ENCODE measurements at regions not wholly inside any gene's neighbourhood (a gene's known extent, or its start where the extent isn't known, plus 50 kb on each side); places are given as distances from the start of the nearest gene placed in this dataset.

- Histone ChIP-seq H3K9ac (ENCODE audit: low read depth, low read length) (no peak overlapping the region), H3K4me3 (ENCODE audit: low read depth in 1 of 2, low read length in 2 of 2) (no peak overlapping the region), H3K4me1 (ENCODE audit: insufficient read depth, low read length) (no peaks in the 10 kb centered on the region), H4K20me1 (ENCODE audit: insufficient read depth, low read length) (no peaks in the 10 kb centered on the region), H3K27me3 (ENCODE audit: insufficient read depth, low read length, poor library complexity) (no peaks in the 10 kb centered on the region), H3K27ac (ENCODE audit: low read length) (no peak overlapping the region), H3K9me3 (ENCODE audit: insufficient read depth, low read length, severe bottlenecking) (no peaks in the 10 kb centered on the region), H3K79me2 (ENCODE audit: insufficient read depth, low read length) (no peaks in the 10 kb centered on the region), H3K4me2 (ENCODE audit: insufficient read depth, low read length) (no peak overlapping the region), H3K36me3 (ENCODE audit: insufficient read depth, low read length) (no peaks in the 10 kb centered on the region), H2AFZ (ENCODE audit: low read depth, low read length) (no peak overlapping the region)
- DNase-seq (no peak), ATAC-seq (ENCODE audit: insufficient read depth, low read depth) (no peak)
- TF ChIP-seq, protein P1, sequence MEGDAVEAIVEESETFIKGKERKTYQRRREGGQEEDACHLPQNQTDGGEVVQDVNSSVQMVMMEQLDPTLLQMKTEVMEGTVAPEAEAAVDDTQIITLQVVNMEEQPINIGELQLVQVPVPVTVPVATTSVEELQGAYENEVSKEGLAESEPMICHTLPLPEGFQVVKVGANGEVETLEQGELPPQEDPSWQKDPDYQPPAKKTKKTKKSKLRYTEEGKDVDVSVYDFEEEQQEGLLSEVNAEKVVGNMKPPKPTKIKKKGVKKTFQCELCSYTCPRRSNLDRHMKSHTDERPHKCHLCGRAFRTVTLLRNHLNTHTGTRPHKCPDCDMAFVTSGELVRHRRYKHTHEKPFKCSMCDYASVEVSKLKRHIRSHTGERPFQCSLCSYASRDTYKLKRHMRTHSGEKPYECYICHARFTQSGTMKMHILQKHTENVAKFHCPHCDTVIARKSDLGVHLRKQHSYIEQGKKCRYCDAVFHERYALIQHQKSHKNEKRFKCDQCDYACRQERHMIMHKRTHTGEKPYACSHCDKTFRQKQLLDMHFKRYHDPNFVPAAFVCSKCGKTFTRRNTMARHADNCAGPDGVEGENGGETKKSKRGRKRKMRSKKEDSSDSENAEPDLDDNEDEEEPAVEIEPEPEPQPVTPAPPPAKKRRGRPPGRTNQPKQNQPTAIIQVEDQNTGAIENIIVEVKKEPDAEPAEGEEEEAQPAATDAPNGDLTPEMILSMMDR (IDR thresholded peaks at IDR 0.05; ENCODE audit: borderline replicate concordance, extremely low read depth, low read length, poor library complexity, severe bottlenecking) = no peak
- TF ChIP-seq EZH2 (IDR thresholded peaks at IDR 0.05; ENCODE audit: borderline replicate concordance, low read depth, low read length, severe bottlenecking) = no peak
These were observed 630.9 kb downstream of the TMTC2 start for GRCh38 chr12:83317595-83317994.

DNA sequence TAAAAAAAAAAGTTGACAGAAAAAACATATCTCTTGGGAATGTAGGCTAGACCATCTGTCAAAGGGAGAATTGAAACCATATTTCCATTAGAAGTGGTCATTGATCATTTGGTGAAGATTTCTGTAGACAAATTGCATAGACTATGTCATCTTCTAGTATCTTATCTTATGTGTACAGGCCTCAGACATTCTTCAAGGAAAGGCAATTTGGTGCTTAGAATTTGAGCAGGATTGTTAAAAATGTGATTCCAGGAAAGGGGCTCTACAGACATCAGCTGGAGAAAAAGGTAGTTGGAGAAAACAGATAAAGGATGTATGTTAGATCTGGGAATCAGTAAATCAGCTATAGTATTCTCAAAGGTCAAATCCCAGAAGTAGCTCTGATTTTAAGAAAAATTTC, 627.1 kb downstream of the TMTC2 start:
- no peaks in the 10 kb centered on the region for H3K4me1 ChIP-seq (ENCODE audit: insufficient read depth, low read length)
- H4K20me1 ChIP-seq (ENCODE audit: insufficient read depth, low read length) = no peaks in the 10 kb centered on the region
- no peak overlapping the region for H2AFZ ChIP-seq (ENCODE audit: low read depth, low read length)
- H3K9me3 ChIP-seq (ENCODE audit: insufficient read depth, low read length, severe bottlenecking) = no peaks in the 10 kb centered on the region
- no peak overlapping the region for H3K27ac ChIP-seq (ENCODE audit: low read length)
- H3K9ac ChIP-seq (ENCODE audit: low read depth, low read length) = no peak overlapping the region
- H3K36me3 ChIP-seq (ENCODE audit: insufficient read depth, low read length) = no peaks in the 10 kb centered on the region
- no peaks in the 10 kb centered on the region for H3K27me3 ChIP-seq (ENCODE audit: insufficient read depth, low read length, poor library complexity)
- no peak for DNase-seq
- H3K4me2 ChIP-seq (ENCODE audit: insufficient read depth, low read length) = no peak overlapping the region
- TF ChIP-seq, protein P1 (IDR thresholded peaks at IDR 0.05; ENCODE audit: borderline replicate concordance, extremely low read depth, low read length, poor library complexity, severe bottlenecking) = no peak
- no peak for TF ChIP-seq EZH2 (IDR thresholded peaks at IDR 0.05; ENCODE audit: borderline replicate concordance, low read depth, low read length, severe bottlenecking)
- no peak for ATAC-seq (ENCODE audit: insufficient read depth, low read depth)
- H3K4me3 ChIP-seq (ENCODE audit: low read depth in 1 of 2, low read length in 2 of 2) = no peak overlapping the region
- no peaks in the 10 kb centered on the region for H3K79me2 ChIP-seq (ENCODE audit: insufficient read depth, low read length)

GRCh38 chr12:83313322-83313721, 626.6 kb downstream of the TMTC2 start:
- no peak for DNase-seq
- no peak overlapping the region for H3K27ac ChIP-seq (ENCODE audit: low read length)
- no peaks in the 10 kb centered on the region for H3K4me1 ChIP-seq (ENCODE audit: insufficient read depth, low read length)
- H3K4me3 ChIP-seq (ENCODE audit: low read depth in 1 of 2, low read length in 2 of 2) = no peak overlapping the region
- no peak overlapping the region for H3K9ac ChIP-seq (ENCODE audit: low read depth, low read length)
- no peak overlapping the region for H2AFZ ChIP-seq (ENCODE audit: low read depth, low read length)
- no peak for ATAC-seq (ENCODE audit: insufficient read depth, low read depth)
- H3K79me2 ChIP-seq (ENCODE audit: insufficient read depth, low read length) = no peaks in the 10 kb centered on the region
- no peaks in the 10 kb centered on the region for H4K20me1 ChIP-seq (ENCODE audit: insufficient read depth, low read length)
- H3K9me3 ChIP-seq (ENCODE audit: insufficient read depth, low read length, severe bottlenecking) = no peaks in the 10 kb centered on the region
- H3K4me2 ChIP-seq (ENCODE audit: insufficient read depth, low read length) = no peak overlapping the region
- TF ChIP-seq EZH2 (IDR thresholded peaks at IDR 0.05; ENCODE audit: borderline replicate concordance, low read depth, low read length, severe bottlenecking) = no peak
- TF ChIP-seq, protein P1 (IDR thresholded peaks at IDR 0.05; ENCODE audit: borderline replicate concordance, extremely low read depth, low read length, poor library complexity, severe bottlenecking) = no peak
- no peaks in the 10 kb centered on the region for H3K36me3 ChIP-seq (ENCODE audit: insufficient read depth, low read length)
- H3K27me3 ChIP-seq (ENCODE audit: insufficient read depth, low read length, poor library complexity) = no peaks in the 10 kb centered on the region

DNA sequence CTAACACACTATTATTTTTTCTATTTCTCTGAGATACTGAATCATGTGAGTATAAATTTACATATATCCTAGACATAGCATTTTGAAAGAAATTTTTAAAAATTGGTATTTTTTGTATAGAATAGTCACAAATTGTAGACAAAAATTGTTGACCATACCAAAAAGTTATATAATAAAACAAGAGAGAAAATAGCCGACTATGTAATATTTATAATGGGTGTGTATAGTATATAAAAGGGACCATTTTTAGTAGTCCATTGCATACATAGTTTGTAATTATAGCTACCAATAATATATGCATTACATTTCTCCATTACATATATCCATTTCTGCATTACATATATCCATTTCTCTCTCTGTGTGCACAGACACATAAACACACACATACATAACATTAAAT, 590.2 kb downstream of the TMTC2 start:
- TF ChIP-seq, protein P1 (IDR thresholded peaks at IDR 0.05; ENCODE audit: borderline replicate concordance, extremely low read depth, low read length, poor library complexity, severe bottlenecking) = no peak
- no peak for TF ChIP-seq EZH2 (IDR thresholded peaks at IDR 0.05; ENCODE audit: borderline replicate concordance, low read depth, low read length, severe bottlenecking)

More for the DNA sequence above, 590.2 kb downstream of the TMTC2 start:
- Histone ChIP-seq H3K79me2 (ENCODE audit: insufficient read depth, low read length) (no peaks in the 10 kb centered on the region), H3K27ac (ENCODE audit: low read length) (no peak overlapping the region), H3K9me3 (ENCODE audit: insufficient read depth, low read length, severe bottlenecking) (no peaks in the 10 kb centered on the region), H3K4me1 (ENCODE audit: insufficient read depth, low read length) (no peaks in the 10 kb centered on the region), H4K20me1 (ENCODE audit: insufficient read depth, low read length) (no peaks in the 10 kb centered on the region), H3K4me3 (ENCODE audit: low read depth in 1 of 2, low read length in 2 of 2) (no peak overlapping the region), H2AFZ (ENCODE audit: low read depth, low read length) (no peak overlapping the region), H3K36me3 (ENCODE audit: insufficient read depth, low read length) (no peaks in the 10 kb centered on the region), H3K4me2 (ENCODE audit: insufficient read depth, low read length) (no peak overlapping the region), H3K9ac (ENCODE audit: low read depth, low read length) (no peak overlapping the region), H3K27me3 (ENCODE audit: insufficient read depth, low read length, poor library complexity) (no peaks in the 10 kb centered on the region)
- ATAC-seq (ENCODE audit: insufficient read depth, low read depth) (no peak), DNase-seq (no peak)

Measured in DND-41 (cell line).